ENCODE measurements at regions not wholly inside any gene's neighbourhood (a gene's known extent, or its start where the extent isn't known, plus 50 kb on each side); places are given as distances from the start of the nearest gene placed in this dataset.

- no peak for TF ChIP-seq EP300 (IDR thresholded peaks at IDR 0.05)
- TF ChIP-seq CTCF (IDR thresholded peaks at IDR 0.05): no peak
- TF ChIP-seq POLR2AphosphoS5 (IDR thresholded peaks at IDR 0.05): no peak
- no peak for TF ChIP-seq POLR2A (IDR thresholded peaks at IDR 0.05; ENCODE audit: low read depth)
Observed at GRCh38 chr5:3958389-3958788, 362.8 kb downstream of the IRX1 start.
